Superior temporal gyrus (tissue), 1 donor: ENCODE measurements at regions not wholly inside any gene's neighbourhood (a gene's known extent, or its start where the extent isn't known, plus 50 kb on each side); places are given as distances from the start of the nearest gene placed in this dataset.

Source experiments
- DNase-seq: peaks from one replicate; pipeline ENCODE4 v3.0.0-alpha.2; 2016; ENCODE audit errors: extremely low spot score

DNA sequence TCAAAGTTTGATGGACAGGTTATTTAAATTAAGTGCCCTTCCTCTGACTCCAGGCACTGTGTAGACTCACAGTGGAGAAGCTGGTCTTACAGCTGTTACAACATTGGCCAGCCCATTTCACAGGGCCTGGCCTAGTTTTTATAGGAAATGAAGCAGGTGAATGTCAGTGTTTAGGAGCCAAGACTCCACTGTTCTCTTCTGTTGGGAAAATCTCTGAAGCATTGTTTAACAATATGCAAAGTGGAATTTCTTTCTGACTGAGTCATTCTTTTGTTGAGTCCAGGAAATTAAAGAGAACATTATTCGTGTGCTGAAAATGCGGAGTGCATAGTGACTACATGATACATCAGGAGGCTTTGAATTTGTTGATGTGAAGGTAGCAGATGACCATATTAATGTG, 64.7 kb downstream of the ARRDC4 start:
- DNase-seq: no peak

DNA sequence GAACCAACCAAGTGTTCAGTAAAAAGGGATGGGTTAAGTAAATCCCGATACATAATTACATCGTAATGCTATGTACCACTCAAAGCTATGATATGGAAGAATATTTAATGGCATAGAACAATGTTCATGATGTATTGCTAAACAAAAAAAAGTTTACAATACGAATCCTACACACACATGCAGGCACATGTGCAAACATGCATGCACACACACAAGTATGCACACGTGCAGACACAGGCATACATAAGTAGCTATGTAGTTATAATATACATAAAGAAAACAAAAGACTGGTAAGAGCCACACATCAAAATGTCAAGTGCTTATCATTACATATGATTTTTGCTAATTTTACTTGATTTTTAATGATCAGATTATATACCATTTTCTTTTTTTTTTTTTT, 74.2 kb downstream of the ARRDC4 start:
- DNase-seq: no peak

GRCh38 chr15:98035134-98035533, 74.6 kb downstream of the ARRDC4 start:
- no peak for DNase-seq

- DNase-seq: no peak
Observed at GRCh38 chr15:98035577-98036010, 75.1 kb downstream of the ARRDC4 start.

DNA sequence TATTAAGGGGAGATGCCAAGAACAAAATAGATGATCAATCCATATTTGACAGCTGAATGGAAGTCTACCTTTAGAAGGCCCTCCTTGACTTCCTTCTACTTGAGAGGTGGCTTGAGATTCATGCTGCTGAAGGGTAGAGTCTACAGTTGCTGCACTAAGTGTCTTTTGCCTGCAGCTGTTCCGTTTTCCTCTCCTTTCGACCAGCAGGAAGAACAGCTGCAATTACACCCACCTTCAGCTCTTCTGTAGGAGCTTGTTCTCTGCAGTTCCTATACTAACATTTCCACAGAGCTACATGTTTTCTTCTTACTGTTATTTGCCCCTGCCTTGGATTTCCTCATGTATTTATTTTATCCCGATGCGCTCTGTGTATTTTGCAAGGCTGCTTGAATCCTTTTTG, 79.1 kb downstream of the ARRDC4 start:
- DNase-seq: no peak

- no peak for DNase-seq
Observed at GRCh38 chr15:98040146-98040545, 79.6 kb downstream of the ARRDC4 start.

DNA sequence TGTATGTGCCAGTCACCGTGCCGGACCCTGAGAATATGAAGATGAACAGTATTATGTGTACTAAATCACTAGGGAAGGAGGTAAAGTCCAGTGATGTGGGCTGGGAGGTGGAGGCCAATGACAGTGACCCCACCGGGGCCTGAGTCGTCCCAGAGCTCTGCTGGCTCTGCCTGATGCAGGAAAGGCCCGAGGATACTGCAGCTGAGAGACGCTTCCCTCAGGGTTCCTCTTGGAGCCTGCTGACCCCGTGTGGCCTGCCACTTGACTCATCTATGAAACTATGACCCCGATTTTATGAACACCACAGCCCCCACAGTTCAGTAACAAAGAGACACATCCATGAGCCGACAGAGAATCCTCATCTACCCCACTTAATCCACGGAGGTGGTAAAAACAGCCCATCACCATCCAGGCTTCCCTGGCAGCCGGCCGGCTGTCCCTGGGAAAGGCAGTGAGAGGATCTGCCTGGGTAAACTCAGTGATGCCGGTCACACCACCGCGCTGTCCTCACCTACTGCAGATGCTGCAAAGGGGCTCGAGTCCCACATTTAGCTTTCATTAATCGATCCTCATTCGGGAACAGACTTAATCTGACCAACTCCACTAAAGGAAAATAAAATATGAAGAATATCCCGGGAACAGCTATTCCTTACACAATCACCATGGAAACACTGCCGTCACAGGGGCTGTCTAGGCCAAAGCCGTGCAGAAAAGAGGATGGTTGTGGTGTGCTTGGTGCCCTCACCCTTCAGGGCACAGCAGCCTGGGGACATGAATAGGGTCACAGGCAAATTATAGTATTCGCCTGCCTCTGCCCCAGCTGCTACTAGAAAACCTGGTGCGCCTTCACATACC, 82.9 kb downstream of the ARRDC4 start:
- peak; percentile 15 for DNase-seq

- no peak for DNase-seq
Observed at GRCh38 chr15:98051734-98052133, 91.2 kb downstream of the ARRDC4 start.

DNA sequence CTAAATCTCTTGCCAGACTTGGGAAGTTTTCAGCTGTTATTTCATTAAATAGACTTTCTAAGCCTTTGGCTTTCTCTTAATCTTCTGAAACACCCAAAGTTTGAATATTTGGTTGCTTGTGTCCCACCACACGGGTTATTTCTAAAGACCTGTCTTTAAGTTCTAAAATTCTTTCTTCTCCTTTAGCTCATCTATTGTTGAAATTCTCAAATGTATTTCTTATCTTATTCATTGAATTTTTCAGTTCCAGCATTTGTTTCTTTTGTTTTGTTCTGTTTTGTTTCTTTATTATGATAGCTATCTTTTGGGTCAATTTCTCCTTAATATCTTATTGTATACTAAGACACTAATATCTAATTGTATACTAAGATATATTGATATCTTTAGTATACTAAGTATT, 97.0 kb downstream of the ARRDC4 start:
- no peak for DNase-seq

DNA sequence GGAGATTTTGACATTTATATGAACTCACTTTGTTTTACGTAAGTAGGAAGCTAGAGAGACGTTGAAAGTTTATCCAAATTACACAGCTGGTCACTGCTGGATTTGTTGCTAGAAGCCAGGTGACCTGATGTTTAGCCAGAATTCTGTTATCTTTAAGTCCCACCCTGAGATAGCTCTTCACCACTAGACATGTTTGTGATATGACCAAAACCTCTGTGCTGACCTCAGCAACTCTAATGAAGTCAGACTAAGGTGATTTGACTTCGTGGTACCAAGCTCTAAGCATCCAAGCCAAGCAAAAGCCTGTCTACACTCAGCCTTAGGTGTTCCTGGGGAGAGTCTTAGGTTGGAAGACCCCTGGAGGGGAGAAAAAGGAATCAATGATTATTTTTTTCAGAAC, 102.4 kb downstream of the ARRDC4 start:
- no peak for DNase-seq

GRCh38 chr15:98063315-98063714, 102.8 kb downstream of the ARRDC4 start:
- no peak for DNase-seq

- DNase-seq: no peak
Observed at GRCh38 chr15:98063871-98064270, 103.4 kb downstream of the ARRDC4 start.

- no peak for DNase-seq
Observed at GRCh38 chr15:98067339-98067738, 106.8 kb downstream of the ARRDC4 start.

GRCh38 chr15:98069256-98069655, 108.8 kb downstream of the ARRDC4 start:
- DNase-seq: no peak

DNA sequence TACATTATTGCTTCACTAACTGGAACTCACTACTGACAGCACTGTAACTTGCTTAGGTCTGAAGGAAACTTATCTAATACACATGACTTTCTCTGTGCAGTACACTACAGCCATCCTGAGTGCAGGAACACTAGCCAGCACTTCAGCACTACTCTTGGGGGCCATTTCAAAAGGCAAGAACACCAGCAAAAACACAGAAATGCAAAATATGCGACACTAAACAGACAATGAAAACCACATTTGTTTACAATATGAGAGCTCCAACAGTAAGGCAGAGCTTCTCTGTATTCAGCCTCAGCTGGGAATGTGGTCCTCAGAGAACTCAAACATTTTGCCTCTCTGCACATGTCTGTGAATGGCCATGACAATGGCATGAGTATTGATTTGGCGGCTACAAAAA, 109.6 kb downstream of the ARRDC4 start:
- no peak for DNase-seq

DNA sequence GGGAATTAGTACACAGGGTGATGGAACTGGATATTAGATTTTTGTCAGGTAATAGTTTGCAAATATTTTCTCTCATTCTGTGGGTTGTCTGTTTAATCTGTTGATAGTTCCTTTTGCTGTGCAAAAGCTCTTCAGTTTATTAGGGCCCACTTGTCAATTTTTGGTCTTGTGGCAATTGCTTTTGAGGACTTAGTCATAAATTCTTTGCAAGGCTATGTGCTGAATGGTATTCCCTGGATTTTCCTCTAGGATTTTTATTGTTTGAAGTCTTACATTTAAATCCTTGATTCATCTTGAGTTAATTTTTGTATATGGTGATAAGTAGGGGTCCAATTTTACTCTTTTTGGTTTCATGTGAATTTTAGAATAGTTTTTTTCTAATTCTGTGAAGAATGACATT, 111.3 kb downstream of the ARRDC4 start:
- no peak for DNase-seq

- DNase-seq: no peak
Observed at GRCh38 chr15:98075441-98075840, 114.9 kb downstream of the ARRDC4 start.

DNA sequence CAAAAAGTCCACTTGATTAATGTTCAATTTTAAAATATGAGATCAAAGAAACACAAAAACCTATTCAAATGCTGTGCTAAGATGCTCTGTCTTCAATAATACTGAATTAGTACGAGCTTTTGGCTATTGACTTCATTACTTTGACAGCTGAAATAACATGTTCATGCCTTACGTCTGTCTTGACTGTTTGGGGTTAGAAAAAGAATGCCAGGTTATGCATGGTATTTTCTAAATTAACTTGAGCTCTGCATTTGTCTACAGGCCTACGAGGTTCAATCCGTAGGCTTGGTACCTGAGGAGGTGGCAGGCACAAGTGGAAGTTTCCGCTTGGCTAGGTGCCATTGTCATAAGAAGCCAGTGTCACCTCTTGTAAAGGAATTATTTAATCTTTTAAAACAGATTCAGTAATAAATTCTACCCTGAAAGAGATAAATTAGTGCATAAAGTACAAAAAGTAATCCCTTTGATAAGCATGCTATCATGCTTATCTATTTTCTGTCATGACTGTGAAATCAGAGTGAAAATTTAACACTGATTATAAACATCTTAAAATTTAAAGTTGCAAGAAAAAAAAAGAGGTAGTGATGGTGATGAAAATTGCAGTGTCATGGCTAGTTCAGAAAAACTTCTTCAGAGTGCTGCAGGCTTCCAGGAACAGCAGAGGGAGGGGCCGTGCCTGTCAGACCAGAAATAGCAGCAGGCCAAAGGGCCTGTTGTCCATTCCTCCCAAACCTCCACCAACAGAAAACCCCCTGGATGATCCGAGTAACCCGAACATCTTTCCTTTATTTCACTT, 115.7 kb downstream of the ARRDC4 start:
- no peak for DNase-seq

GRCh38 chr15:98077186-98077585, 116.7 kb downstream of the ARRDC4 start:
- no peak for DNase-seq

GRCh38 chr15:98080791-98081190, 120.3 kb downstream of the ARRDC4 start:
- DNase-seq: no peak

- DNase-seq: no peak
Observed at GRCh38 chr15:98083203-98083910, 122.9 kb downstream of the ARRDC4 start.

GRCh38 chr15:98085003-98085639, 124.6 kb downstream of the ARRDC4 start:
- peak; percentile 90 for DNase-seq
